ENCODE measurements at regions not wholly inside any gene's neighbourhood (a gene's known extent, or its start where the extent isn't known, plus 50 kb on each side); places are given as distances from the start of the nearest gene placed in this dataset.

- no peak for DNase-seq (ENCODE audit: low read depth)
- no peak overlapping the region for H3K4me3 ChIP-seq (ENCODE audit: low read depth, low read length)
- TF ChIP-seq CTCF (IDR thresholded peaks at IDR 0.05; ENCODE audit: control insufficient read depth, extremely low read depth, insufficient read depth) = no peak
Observed at GRCh38 chr12:28079539-28079938, 107.0 kb upstream of the PTHLH start.

GRCh38 chr12:28082096-28082495 lies 108.2 kb upstream of the CCDC91 start:
- H3K4me3 ChIP-seq (ENCODE audit: low read depth, low read length) = no peak overlapping the region
- DNase-seq (ENCODE audit: low read depth) = no peak
- TF ChIP-seq CTCF (IDR thresholded peaks at IDR 0.05; ENCODE audit: control insufficient read depth, extremely low read depth, insufficient read depth) = no peak

- no peak for DNase-seq (ENCODE audit: low read depth)
- TF ChIP-seq CTCF (IDR thresholded peaks at IDR 0.05; ENCODE audit: control insufficient read depth, extremely low read depth, insufficient read depth) = no peak
- H3K4me3 ChIP-seq (ENCODE audit: low read depth, low read length) = no peak overlapping the region
Observed at GRCh38 chr12:28083840-28084678, 106.2 kb upstream of the CCDC91 start.

- TF ChIP-seq CTCF (IDR thresholded peaks at IDR 0.05; ENCODE audit: control insufficient read depth, extremely low read depth, insufficient read depth) = no peak
- DNase-seq (ENCODE audit: low read depth) = no peak
Observed at GRCh38 chr12:28086521-28087155, 103.6 kb upstream of the CCDC91 start.

GRCh38 chr12:28088566-28089272 lies 101.5 kb upstream of the CCDC91 start:
- TF ChIP-seq CTCF (IDR thresholded peaks at IDR 0.05; ENCODE audit: control insufficient read depth, extremely low read depth, insufficient read depth) = no peak
- DNase-seq (ENCODE audit: low read depth) = no peak
- no peak overlapping the region for H3K4me3 ChIP-seq (ENCODE audit: low read depth, low read length)

More at GRCh38 chr12:28086521-28087155, 103.6 kb upstream of the CCDC91 start:
- no peak overlapping the region for H3K4me3 ChIP-seq (ENCODE audit: low read depth, low read length)

- no peak overlapping the region for H3K4me3 ChIP-seq (ENCODE audit: low read depth, low read length)
- DNase-seq (ENCODE audit: low read depth) = no peak
- no peak for TF ChIP-seq CTCF (IDR thresholded peaks at IDR 0.05; ENCODE audit: control insufficient read depth, extremely low read depth, insufficient read depth)
Observed at GRCh38 chr12:28089338-28089737, 100.9 kb upstream of the CCDC91 start.
